Caco-2 (cell line): ENCODE measurements at regions not wholly inside any gene's neighbourhood (a gene's known extent, or its start where the extent isn't known, plus 50 kb on each side); places are given as distances from the start of the nearest gene placed in this dataset.

ENCODE experiments used
- BruUV-seq: library from RNA; stranded (reverse); fragments of 400-500 nt; replicated peaks from 2 replicates; lab custom pipeline; 2021; lab: Mats Ljungman, UMichigan
- CTCF ChIA-PET: fragments of 300-600 bp; sonication (Branson Sonifier 250); formaldehyde crosslinking; loops from one replicate; lab custom pipeline; 2022; ENCODE audit warnings: antibody characterized with exemption; lab: Charles Lee
- POLR2A ChIA-PET: fragments of 300-600 bp; sonication (Branson Sonifier 250); formaldehyde crosslinking; loops from one replicate; lab custom pipeline; 2022; ENCODE audit warnings: antibody characterized with exemption; lab: Charles Lee
- DNase-seq, 2 experiments: peaks; one replicate each; pipeline versions ENCODE4 v3.0.0 to v3.0.0-alpha.2; 2020 to 2022
- H3K27me3 ChIP-seq: replicated peaks from 2 replicates; pipeline ENCODE4 v1.6.0; 2011; ENCODE audit warnings: low read length; ENCODE audit not compliant: control insufficient read depth, insufficient read depth
- H3K36me3 ChIP-seq: 2 replicates; pipeline ENCODE4 v1.5.1; 2011; ENCODE audit warnings: low read length; ENCODE audit not compliant: control insufficient read depth, insufficient read depth
- H3K4me1 ChIP-seq: fragments of 250-450 bp; sonication (Bioruptor Pico); 2 replicates; pipeline ENCODE4 v1.5.1; 2020; ENCODE audit warnings: mild to moderate bottlenecking
- H3K4me3 ChIP-seq: 2 replicates; pipeline ENCODE4 v1.5.1; 2011; ENCODE audit warnings: low read depth, mild to moderate bottlenecking, control low read depth, low read length
- H3K9me3 ChIP-seq: fragments of 250-450 bp; sonication (Bioruptor Pico); 2 replicates; pipeline ENCODE4 v1.5.1; 2020; ENCODE audit warnings: mild to moderate bottlenecking, moderate library complexity
- H3K27ac Mint-ChIP-seq: one replicate; pipeline ENCODE4 v1.8.0; 2022; ENCODE audit warnings: mixed read lengths; ENCODE audit not compliant: unreplicated experiment
- H3K27me3 Mint-ChIP-seq: one replicate; pipeline ENCODE4 v1.8.0; 2022; ENCODE audit warnings: mixed read lengths; ENCODE audit not compliant: insufficient read depth, unreplicated experiment
- H3K36me3 Mint-ChIP-seq: one replicate; pipeline ENCODE4 v1.8.0; 2022; ENCODE audit warnings: mild to moderate bottlenecking, mixed read lengths; ENCODE audit not compliant: insufficient read depth, unreplicated experiment
- H3K4me1 Mint-ChIP-seq: one replicate; pipeline ENCODE4 v1.8.0; 2022; ENCODE audit warnings: low read depth, mixed read lengths; ENCODE audit not compliant: unreplicated experiment
- H3K4me3 Mint-ChIP-seq: one replicate; pipeline ENCODE4 v1.8.0; 2022; ENCODE audit warnings: mild to moderate bottlenecking, moderate library complexity, mixed read lengths; ENCODE audit not compliant: unreplicated experiment
- H3K9me3 Mint-ChIP-seq: one replicate; pipeline ENCODE4 v1.8.0; 2022; ENCODE audit warnings: mixed read lengths; ENCODE audit not compliant: unreplicated experiment
- intact Hi-C: fragments of 100-400 bp; cut with micrococcal nuclease; formaldehyde crosslinking; loops from one replicate; pipeline ENCODE4 v1.10.0; 2022; ENCODE audit not compliant: unreplicated experiment
- TF ChIP-seq, protein P1 (sequence below), 2 experiments: fragments of 200-600 bp in 1 of 2; IDR thresholded peaks; 1 replicate in 1 of 2; 2 replicates in 1 of 2; pipeline versions ENCODE4 v1.5.1 to v1.8.0; 2011 to 2022; ENCODE audit warnings: antibody characterized with exemption in 1 of 2, control low read depth in 1 of 2, inconsistent platforms in 1 of 2, low read depth in 1 of 2, low read length in 1 of 2, mild to moderate bottlenecking in 1 of 2, moderate library complexity in 1 of 2; ENCODE audit not compliant: insufficient read depth in 1 of 2, severe bottlenecking in 1 of 2, unreplicated experiment in 1 of 2

DNA sequence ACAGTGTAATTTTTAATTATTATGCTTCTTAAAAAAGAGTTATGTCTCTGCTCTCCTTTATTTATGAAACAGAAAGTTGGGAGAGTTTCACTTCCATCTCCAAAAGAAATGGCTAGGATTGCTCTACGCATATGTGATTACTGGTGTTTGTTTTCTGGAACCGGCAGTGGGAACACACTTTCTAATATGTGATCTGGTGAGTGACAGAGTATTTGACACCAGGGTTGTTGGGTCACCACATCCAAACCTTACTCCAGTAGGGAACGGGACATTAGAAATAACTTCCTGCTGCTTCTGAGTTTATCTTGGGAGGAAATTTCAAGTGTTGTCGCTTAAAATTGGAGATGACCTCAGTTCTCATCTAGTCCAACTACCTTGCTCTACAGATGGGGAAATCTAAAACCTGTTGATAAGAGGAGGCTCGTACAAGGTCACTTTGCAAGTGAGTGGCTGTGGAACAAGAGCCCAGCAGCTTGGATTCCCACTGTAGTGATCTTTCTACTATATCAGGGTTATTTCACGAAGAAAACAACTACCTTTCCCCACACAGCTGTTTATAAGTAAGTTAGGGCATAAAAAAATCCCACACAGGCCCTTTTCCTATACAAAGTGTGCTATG is 108.5 kb downstream of the TTC32 start:
- H3K27ac Mint-ChIP-seq = no peak overlapping the region
- TF ChIP-seq, protein P1, sequence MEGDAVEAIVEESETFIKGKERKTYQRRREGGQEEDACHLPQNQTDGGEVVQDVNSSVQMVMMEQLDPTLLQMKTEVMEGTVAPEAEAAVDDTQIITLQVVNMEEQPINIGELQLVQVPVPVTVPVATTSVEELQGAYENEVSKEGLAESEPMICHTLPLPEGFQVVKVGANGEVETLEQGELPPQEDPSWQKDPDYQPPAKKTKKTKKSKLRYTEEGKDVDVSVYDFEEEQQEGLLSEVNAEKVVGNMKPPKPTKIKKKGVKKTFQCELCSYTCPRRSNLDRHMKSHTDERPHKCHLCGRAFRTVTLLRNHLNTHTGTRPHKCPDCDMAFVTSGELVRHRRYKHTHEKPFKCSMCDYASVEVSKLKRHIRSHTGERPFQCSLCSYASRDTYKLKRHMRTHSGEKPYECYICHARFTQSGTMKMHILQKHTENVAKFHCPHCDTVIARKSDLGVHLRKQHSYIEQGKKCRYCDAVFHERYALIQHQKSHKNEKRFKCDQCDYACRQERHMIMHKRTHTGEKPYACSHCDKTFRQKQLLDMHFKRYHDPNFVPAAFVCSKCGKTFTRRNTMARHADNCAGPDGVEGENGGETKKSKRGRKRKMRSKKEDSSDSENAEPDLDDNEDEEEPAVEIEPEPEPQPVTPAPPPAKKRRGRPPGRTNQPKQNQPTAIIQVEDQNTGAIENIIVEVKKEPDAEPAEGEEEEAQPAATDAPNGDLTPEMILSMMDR (IDR thresholded peaks at IDR 0.05; ENCODE audit: insufficient read depth in 1 of 2, low read depth in 1 of 2, low read length in 1 of 2, severe bottlenecking in 1 of 2, unreplicated experiment in 1 of 2) = no peak
- no peak overlapping the region for H3K4me3 ChIP-seq
- ChIA-PET POLR2A (no interaction called here), CTCF (no interaction called here)
- H3K36me3 ChIP-seq = no peaks in the 10 kb centered on the region
- no peaks in the 10 kb centered on the region for H3K9me3 Mint-ChIP-seq
- H3K27me3 ChIP-seq = no peaks in the 10 kb centered on the region
- no TSS peak for BruUV-seq
- H3K36me3 Mint-ChIP-seq = no peaks in the 10 kb centered on the region
- intact Hi-C loops = no loop called here
- H3K27me3 Mint-ChIP-seq = no peaks in the 10 kb centered on the region
- no peak overlapping the region for H3K4me3 Mint-ChIP-seq
- DNase-seq = no peak
- H3K4me1 Mint-ChIP-seq = no peaks in the 10 kb centered on the region
- H3K4me1 ChIP-seq = 0 out of 2 replicates have a peak, but pooled peaks cover 3% of the 10 kb centered on the region
- no peaks in the 10 kb centered on the region for H3K9me3 ChIP-seq

DNA sequence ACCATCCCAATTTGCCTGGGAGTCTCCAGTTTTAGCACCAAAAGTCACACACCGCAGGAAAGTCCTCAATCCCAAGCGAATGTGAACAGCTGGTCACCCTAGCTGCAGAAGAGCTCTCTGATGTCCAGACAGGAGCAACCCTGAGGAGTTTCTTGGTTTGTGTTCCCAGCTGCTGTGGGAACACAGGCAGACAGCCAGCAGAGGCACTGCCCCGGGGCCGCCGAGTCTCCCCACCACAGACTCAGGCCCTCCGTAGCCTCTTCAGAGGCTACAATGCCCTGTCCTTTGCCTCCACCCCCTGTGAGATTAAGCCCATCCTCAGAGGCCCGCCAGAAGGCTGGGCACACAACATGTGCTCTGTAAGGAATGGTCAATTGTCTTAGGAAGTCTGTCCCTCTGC is 111.5 kb downstream of the TTC32 start:
- ChIA-PET CTCF (no interaction called here), POLR2A (no interaction called here)
- H3K27ac Mint-ChIP-seq = no peak overlapping the region
- H3K36me3 ChIP-seq = no peaks in the 10 kb centered on the region
- peaks cover 20% of the 10 kb centered on the region for H3K4me1 Mint-ChIP-seq
- H3K27me3 Mint-ChIP-seq = no peaks in the 10 kb centered on the region
- no peak overlapping the region for H3K4me3 ChIP-seq
- intact Hi-C loops = no loop called here
- peaks cover 21% of the 10 kb centered on the region for H3K4me1 ChIP-seq
- no TSS peak for BruUV-seq
- no peaks in the 10 kb centered on the region for H3K27me3 ChIP-seq
- TF ChIP-seq, protein P1 (IDR thresholded peaks at IDR 0.05; ENCODE audit: insufficient read depth in 1 of 2, low read depth in 1 of 2, low read length in 1 of 2, severe bottlenecking in 1 of 2, unreplicated experiment in 1 of 2) = no peak
- H3K9me3 Mint-ChIP-seq = no peaks in the 10 kb centered on the region
- no peaks in the 10 kb centered on the region for H3K9me3 ChIP-seq
- no peak for DNase-seq
- H3K36me3 Mint-ChIP-seq = no peaks in the 10 kb centered on the region
- no peak overlapping the region for H3K4me3 Mint-ChIP-seq

DNA sequence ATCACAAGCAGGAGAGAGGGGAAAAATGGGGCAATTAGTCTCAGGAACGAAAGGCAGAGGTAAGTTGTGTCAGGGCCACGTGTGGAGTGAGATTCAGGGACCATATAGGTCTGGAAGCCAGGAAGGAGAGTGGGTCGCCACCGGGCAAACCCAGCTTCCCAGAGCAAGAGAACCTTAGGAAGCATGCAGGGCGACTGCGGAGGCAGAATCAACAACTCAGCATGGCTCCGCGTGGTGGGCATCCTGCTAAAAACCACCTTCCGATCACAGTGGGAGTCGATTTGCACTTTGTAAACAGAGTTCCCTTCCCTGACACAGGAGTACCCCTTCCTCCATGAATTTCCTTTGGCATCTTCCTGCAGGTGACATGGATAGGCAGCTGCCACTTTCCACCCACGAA is 114.6 kb downstream of the TTC32 start:
- CTCF ChIA-PET = no interaction called here
- Mint-ChIP-seq H3K4me3 (no peak overlapping the region), H3K4me1 (peaks cover 20% of the 10 kb centered on the region), H3K9me3 (no peaks in the 10 kb centered on the region), H3K27ac (peak overlapping the region; percentile 63), H3K27me3 (no peaks in the 10 kb centered on the region), H3K36me3 (no peaks in the 10 kb centered on the region)
- Histone ChIP-seq H3K27me3 (no peaks in the 10 kb centered on the region), H3K4me3 (no peak overlapping the region), H3K4me1 (peaks cover 21% of the 10 kb centered on the region), H3K36me3 (no peaks in the 10 kb centered on the region), H3K9me3 (no peaks in the 10 kb centered on the region)
- intact Hi-C loops = loop anchor here (5.0 kb wide), 1 partner anchor 70 kb away; no protein-coding TSS in a partner anchor
- TF ChIP-seq, protein P1 (IDR thresholded peaks at IDR 0.05; ENCODE audit: insufficient read depth in 1 of 2, low read depth in 1 of 2, low read length in 1 of 2, severe bottlenecking in 1 of 2, unreplicated experiment in 1 of 2) = no peak
- POLR2A ChIA-PET = no interaction called here
- no TSS peak for BruUV-seq
- DNase-seq = no peak
